CD4-positive, alpha-beta T cell treated with Interleukin-15 for 4 hours (primary cell): ENCODE measurements at regions not wholly inside any gene's neighbourhood (a gene's known extent, or its start where the extent isn't known, plus 50 kb on each side); places are given as distances from the start of the nearest gene placed in this dataset.
A peak's percentile ranks its signal among the peaks of the same experiment; 100 is the strongest.
"Not testable (repeated sequence)": the region's sequence is repeated elsewhere in the genome, so short reads cannot be mapped to it uniquely, and the experiment has no call there.

Source experiments
- DNase-seq: peaks from one replicate; pipeline ENCODE4 v3.0.0-alpha.2; 2020; ENCODE audit warnings: low spot score

GRCh38 chr14:106493962-106494823, 967.8 kb downstream of the TMEM121 start:
- DNase-seq: no peak

- no peak for DNase-seq
Observed at GRCh38 chr14:106500571-106500970, 974.2 kb downstream of the TMEM121 start.

DNA sequence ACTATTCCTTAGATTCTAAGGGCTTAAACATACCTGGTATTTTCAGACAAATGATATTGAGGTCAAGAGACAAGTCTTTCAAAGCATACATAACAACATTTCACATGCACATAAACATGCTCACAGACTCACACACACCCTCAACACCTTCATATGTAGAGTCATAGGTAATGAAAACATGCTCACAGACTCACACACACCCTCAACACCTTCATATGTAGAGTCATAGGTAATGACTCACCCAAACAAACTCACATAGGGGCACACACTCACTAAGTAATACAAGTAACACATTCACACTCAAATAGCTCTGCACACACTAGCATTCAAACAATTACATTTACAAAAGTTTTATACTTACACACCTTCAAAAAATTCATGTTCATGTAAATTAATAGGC, 975.5 kb downstream of the TMEM121 start:
- no peak for DNase-seq

GRCh38 chr14:106505366-106505765, 979.0 kb downstream of the TMEM121 start:
- DNase-seq: no peak

- DNase-seq: peak; percentile 71
Observed at GRCh38 chr14:106506881-106507305, 980.5 kb downstream of the TMEM121 start.

DNA sequence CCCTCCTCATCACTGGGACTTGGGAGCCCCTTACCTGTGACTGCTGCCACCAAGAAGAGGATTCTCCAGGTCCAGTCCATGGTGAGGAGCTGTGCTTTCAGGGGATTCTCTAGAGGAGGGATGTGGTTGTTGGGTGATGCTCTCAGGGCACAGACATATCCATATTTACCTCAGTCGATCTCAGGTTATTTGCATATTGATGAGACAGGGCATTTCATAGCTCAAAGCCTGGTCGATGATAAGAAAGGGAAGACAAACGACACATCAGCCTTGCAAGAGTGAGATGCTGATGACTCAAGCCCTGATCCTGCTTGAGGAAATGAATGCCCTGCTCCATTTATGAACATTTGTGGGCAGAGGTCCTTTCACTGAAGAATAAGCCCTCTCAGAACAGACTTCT, 981.0 kb downstream of the TMEM121 start:
- peak; percentile 54 for DNase-seq

- DNase-seq: no peak
Observed at GRCh38 chr14:106508216-106508615, 981.8 kb downstream of the TMEM121 start.

DNA sequence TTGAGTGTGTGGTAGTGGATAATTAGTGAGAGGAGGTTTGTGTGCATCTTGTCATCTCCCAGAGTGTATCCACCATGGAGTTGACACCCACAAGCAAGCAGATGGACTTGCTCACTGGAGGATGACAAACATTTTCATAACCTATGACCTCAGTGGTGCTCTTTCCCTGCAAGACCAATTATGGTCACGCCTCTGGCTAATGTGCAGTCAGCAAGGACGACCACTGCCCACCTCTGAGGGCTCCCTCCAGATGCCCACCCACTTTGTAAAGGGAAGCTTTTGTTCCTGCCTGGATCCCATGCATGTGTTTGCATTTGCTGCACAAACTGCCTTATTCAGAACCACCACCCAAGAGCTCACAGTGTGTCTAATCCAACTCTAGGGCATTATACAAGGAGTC, 982.8 kb downstream of the TMEM121 start:
- no peak for DNase-seq

- no peak for DNase-seq
Observed at GRCh38 chr14:106509807-106510206, 983.4 kb downstream of the TMEM121 start.

GRCh38 chr14:106511006-106511799, 984.8 kb downstream of the TMEM121 start:
- peak; percentile 64 for DNase-seq

GRCh38 chr14:106511800-106512198, 985.4 kb downstream of the TMEM121 start:
- DNase-seq: no peak

DNA sequence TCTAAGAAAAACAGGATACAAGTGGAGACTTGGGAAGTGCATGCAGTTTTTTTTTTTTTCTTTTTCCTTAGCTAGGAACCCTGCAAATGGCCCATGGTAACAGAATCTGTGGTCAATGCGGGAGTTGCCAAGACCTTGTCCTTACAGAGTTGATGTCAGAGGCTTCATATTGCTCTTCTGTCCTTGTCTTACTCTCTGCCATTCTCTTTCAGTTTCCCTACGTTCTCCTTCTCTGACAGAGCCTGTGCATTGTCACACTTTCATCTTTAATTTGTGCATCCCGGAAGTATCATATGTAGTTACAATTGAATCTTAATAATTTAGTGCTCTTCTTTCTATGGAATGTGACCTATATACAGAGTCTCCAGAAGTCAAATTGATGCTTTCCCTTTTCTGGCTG, 986.9 kb downstream of the TMEM121 start:
- DNase-seq: no peak

GRCh38 chr14:106518054-106518943, 991.9 kb downstream of the TMEM121 start:
- peak; percentile 82 for DNase-seq

- DNase-seq: not testable (repeated sequence)
Observed at GRCh38 chr14:106522118-106522517, 995.7 kb downstream of the TMEM121 start.

GRCh38 chr14:106522990-106523389, 996.6 kb downstream of the TMEM121 start:
- no peak for DNase-seq

DNA sequence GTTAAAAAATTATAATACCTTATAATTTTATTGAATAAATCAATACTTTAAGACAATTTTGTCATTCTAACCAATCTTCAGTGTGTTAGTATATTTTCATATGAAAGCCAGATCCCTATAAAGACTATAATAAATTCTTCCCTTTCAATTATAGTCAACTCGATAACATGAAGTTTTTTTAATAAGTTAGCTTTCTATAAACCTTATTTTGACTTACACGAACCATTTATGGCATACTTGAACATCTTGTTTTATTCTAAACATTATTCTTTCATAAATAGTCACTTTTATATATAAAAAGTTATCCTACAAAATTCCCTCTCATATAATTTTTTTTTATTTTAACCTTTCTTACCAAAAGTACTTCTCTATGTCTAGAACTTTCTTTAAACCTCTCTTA, 1002.3 kb downstream of the TMEM121 start:
- no peak for DNase-seq

DNA sequence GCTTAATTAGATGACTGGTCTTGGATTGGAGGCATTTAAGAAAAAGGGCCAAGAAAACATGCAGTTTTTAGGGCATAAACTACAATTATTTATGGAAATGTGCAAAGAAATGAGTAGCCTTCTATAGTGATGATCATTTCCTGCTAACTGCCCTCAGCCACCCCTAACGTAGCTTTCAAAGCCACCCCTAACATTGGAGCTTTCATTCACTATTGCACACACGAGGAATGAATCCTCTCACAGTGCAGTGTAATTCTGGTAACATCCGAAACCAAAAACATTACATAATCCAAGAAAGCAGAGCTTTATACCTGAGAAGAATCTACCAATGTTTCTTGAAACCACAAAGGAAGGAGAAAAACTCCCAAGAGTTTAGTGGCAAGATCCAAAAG, 1003.6 kb downstream of the TMEM121 start:
- DNase-seq: no peak

DNA sequence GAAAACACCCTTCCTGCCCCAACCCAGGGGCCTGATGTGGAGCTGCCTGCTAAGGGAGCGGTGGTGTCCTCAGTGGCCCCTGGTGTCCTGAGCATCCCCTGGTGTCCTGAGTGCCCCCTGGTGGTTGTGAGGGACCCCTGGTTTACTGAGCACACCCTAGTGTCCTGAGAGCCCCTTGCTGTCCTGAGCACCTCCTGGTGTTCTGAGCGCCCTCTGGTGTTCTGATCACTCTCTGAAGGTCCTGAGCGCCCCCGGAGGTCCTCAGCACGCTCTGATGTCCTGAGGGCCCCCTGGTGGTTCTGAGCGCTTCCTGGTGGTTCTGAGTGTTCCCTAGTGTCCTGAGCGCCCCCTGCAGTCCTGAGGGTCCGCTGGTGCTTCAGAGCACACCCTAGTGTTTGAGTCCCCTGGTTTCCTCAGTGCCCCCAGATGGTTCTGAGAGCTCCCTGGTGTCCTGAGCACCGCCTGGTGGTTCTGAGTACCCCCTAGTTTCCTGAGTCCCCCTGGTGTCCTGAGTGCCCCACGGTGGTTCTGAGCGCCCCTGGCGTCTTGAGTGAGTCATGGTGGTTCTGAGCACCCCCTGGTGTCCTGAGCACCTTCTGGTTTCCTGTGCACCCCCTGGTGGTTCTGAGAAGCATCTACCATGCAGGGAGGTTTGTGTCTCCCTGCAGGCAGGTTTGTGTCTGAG, 1004.2 kb downstream of the TMEM121 start:
- DNase-seq: peak; percentile 45

GRCh38 chr14:106537597-106537996, 1011.2 kb downstream of the TMEM121 start:
- DNase-seq: not testable (repeated sequence)

DNA sequence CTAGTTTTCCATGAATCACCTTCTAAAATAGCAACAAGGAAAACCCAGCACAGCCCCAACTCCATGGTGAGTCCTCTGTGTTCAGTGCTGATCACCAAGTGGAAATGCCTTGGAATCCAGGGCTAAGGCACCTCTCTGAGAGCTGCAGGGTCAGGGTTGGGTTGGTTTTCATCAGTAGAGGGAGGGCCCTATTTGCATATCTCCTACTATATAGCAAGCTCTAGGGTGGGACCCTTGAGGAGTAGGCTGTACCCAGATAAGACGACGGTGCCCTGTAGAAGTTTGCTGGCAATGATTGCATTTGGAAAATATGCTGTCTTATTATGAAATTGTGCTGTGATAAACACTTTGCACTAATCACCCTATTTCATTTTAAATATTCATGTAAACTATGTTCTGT, 1011.8 kb downstream of the TMEM121 start:
- no peak for DNase-seq

DNA sequence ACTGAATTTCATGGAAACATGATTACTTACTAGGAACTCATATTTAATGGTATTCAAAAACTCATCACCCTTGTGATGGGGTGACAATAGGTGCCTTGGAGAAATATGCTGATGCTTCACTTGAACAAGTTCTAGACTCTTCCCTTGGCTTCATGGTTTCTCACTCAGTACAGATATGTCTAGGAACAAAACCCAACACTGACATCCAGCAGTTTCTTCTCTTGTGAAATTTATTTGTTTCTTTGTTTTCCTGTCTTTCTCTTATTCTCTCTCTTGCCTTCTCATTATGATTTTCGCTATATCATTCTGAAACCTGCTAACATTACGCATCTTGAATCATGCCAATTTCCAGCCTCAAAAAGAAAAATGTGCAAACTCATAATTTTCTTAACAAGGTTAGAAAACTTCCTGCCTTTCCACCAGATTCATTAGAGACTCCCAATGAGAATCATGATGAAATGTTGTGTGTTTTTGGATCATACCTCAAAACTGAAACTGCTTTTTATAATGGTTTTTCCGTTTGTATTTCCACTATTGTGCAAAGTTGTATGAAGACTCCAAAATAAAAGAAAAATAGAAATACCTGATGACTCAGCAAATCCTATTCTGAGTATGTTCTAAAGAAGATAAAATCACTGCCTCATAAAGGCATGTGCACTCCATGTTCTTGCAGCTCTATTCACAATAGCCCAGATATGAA, 1021.5 kb downstream of the TMEM121 start:
- no peak for DNase-seq
